ENCODE measurements at regions not wholly inside any gene's neighbourhood (a gene's known extent, or its start where the extent isn't known, plus 50 kb on each side); places are given as distances from the start of the nearest gene placed in this dataset.

DNA sequence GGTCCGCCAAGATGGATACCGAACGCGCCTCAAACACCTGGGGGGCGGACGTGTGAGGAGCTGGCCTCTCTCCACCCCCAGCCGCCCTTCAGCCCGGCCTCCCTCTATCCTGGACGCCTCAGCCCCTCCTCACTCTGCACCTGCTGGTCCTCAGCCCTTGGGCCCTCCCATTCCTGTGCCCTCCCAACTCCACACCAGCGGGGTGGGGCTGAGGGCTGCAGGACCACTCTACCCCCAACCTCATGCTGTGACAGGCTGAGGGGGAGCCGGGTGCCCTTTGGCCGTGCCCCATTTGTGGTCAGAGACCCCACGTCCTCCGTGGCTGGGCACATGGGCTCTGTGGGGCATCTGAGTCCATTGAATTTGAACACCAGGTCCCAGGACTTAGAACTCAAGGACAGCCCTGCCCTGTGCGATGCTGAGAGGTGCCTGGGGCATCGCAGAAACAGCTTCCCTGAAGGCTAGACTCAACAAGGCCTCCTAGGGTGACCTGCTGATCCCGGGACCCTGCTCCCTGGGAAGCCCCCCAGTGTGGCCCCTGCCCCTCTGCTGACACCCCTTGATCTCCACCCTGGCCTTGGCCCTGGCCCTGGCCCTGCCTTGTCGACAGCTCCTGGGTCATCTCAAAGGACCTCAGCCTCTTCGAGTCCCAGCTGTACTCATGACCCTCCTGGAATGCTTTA is 82.0 kb upstream of the SFSWAP start:
- Histone ChIP-seq H3K27me3 (ENCODE audit: control insufficient read depth, insufficient read depth, low read length) (no peaks in the 10 kb centered on the region), H3K9ac (ENCODE audit: low read depth, low read length) (no peak overlapping the region), H3K27ac (ENCODE audit: insufficient read depth, low read length) (no peak overlapping the region), H2AFZ (replicated peaks; ENCODE audit: low read length, poor library complexity) (no peak overlapping the region), H4K8ac (ENCODE audit: low read depth in 2 of 2, low read length in 2 of 2) (no peak overlapping the region), H3K4me3 (ENCODE audit: insufficient read depth, low read depth, low read length) (no peak overlapping the region), H3K18ac (ENCODE audit: low read depth, low read length) (no peak overlapping the region), H4K5ac (ENCODE audit: low read depth, low read length) (no peak overlapping the region), H3K56ac (ENCODE audit: extremely low read depth, insufficient read depth, low read length) (no peak overlapping the region), H3K4me2 (ENCODE audit: low read depth, low read length) (no peak overlapping the region), H2AK9ac (replicated peaks; ENCODE audit: low read depth, low read length, poor library complexity) (no peak overlapping the region), H3K36me3 (ENCODE audit: control insufficient read depth, insufficient read depth, low read length) (no peaks in the 10 kb centered on the region), H3K9me1 (ENCODE audit: insufficient read depth, low read length) (no peaks in the 10 kb centered on the region), H2BK120ac (ENCODE audit: low read depth, low read length) (no peak overlapping the region), H3K4ac (ENCODE audit: low read depth, low read length) (no peak overlapping the region), H4K91ac (ENCODE audit: insufficient read depth, low read depth, low read length) (no peak overlapping the region), H2BK5ac (ENCODE audit: low read depth, low read length, poor library complexity, severe bottlenecking) (no peak overlapping the region), H3K14ac (replicated peaks; ENCODE audit: low read depth, low read length) (no peak overlapping the region), H2BK20ac (ENCODE audit: low read depth, low read length) (no peak overlapping the region), H2BK15ac (ENCODE audit: low read depth, low read length) (no peak overlapping the region), H3K23ac (ENCODE audit: low read depth, low read length) (no peak overlapping the region), H3K9me3 (ENCODE audit: control insufficient read depth, insufficient read depth, low read length) (no peaks in the 10 kb centered on the region), H4K20me1 (ENCODE audit: insufficient read depth, low read length) (no peaks in the 10 kb centered on the region), H3K79me1 (ENCODE audit: low read depth in 1 of 2, low read length in 2 of 2) (no peaks in the 10 kb centered on the region), H3K4me1 (ENCODE audit: control insufficient read depth, insufficient read depth, low read length) (no peaks in the 10 kb centered on the region), H2AK5ac (ENCODE audit: low read depth, low read length) (no peak overlapping the region)
- TF ChIP-seq CEBPB (IDR thresholded peaks at IDR 0.05; ENCODE audit: low read depth, low read length) (no peak), RCOR1 (IDR thresholded peaks at IDR 0.05; ENCODE audit: insufficient replicate concordance, low read length) (no peak), MXI1 (IDR thresholded peaks at IDR 0.05; ENCODE audit: borderline replicate concordance, low read depth, low read length) (no peak), RFX5 (IDR thresholded peaks at IDR 0.05; ENCODE audit: low read depth, low read length) (no peak), POLR2A (IDR thresholded peaks at IDR 0.05; ENCODE audit: low read depth, low read length) (no peak), BHLHE40 (IDR thresholded peaks at IDR 0.05; ENCODE audit: low read depth, low read length) (no peak), MAFK (IDR thresholded peaks at IDR 0.05; ENCODE audit: low read depth, low read length) (no peak)
- intact Hi-C loops (cut with micrococcal nuclease): no loop called here
- no peak for DNase-seq
- no TSS peak for BruUV-seq (replicated peaks)
- no peak for ATAC-seq (ENCODE audit: low read depth)
- 44% methylated on average over 9 of the region's 19 CpGs; no CpG with 5 or more reads in 1 of the 2 experiments for WGBS, 2 experiments (ENCODE audit: extremely low coverage in 2 of 2, insufficient read length in 1 of 2)
- dilution Hi-C loops (cut with HindIII; ENCODE audit: low sequenced_read_pairs, unreplicated experiment): no loop called here
- in situ Hi-C loops (cut with MboI; ENCODE audit: low sequenced_read_pairs): no loop called here
- ChIA-PET CTCF (no interaction called here), POLR2A (ENCODE audit: unreplicated experiment) (no interaction called here)

All from IMR-90 (cell line).